OCI-LY3 (cell line): ENCODE measurements at regions not wholly inside any gene's neighbourhood (a gene's known extent, or its start where the extent isn't known, plus 50 kb on each side); places are given as distances from the start of the nearest gene placed in this dataset.

Source experiments
- CTCF ChIP-seq: fragments of 200-600, 300-600 bp; sonication (generic); IDR thresholded peaks from 2 replicates; pipeline ENCODE4 v1.5.1; 2014; ENCODE audit warnings: antibody characterized with exemption, low read length, low read depth
- EZH2phosphoT487 ChIP-seq: fragments of 200-600 bp; shearing (Covaris generic); IDR thresholded peaks from 2 replicates; pipeline ENCODE4 v1.6.1; 2018; ENCODE audit warnings: antibody characterized with exemption, mixed run types, low read depth

GRCh38 chr6:101266063-101266462 lies 127.4 kb upstream of the GRIK2 start:
- TF ChIP-seq CTCF (no peak), EZH2phosphoT487 (no peak)
